Coronary artery (tissue), 2 donors: ENCODE measurements at regions not wholly inside any gene's neighbourhood (a gene's known extent, or its start where the extent isn't known, plus 50 kb on each side); places are given as distances from the start of the nearest gene placed in this dataset.

Experiments
- DNase-seq: peaks from one replicate; pipeline ENCODE4 v3.0.0-alpha.2; 2017; ENCODE audit warnings: low spot score
- H3K27ac ChIP-seq, 2 donors: fragments of 200-600 bp; sonication (generic); one replicate each; pipeline ENCODE4 v1.5.1; 2016 to 2019
- H3K4me3 ChIP-seq: fragments of 200-600 bp; sonication (generic); 2 replicates; pipeline ENCODE4 v1.5.1; 2016; ENCODE audit warnings: mild to moderate bottlenecking, moderate library complexity
- TF ChIP-seq, protein P1 (sequence below): fragments of 200-600 bp; sonication (generic); IDR thresholded peaks from one replicate; pipeline ENCODE4 v1.5.1; 2019; ENCODE audit warnings: antibody characterized with exemption

DNA sequence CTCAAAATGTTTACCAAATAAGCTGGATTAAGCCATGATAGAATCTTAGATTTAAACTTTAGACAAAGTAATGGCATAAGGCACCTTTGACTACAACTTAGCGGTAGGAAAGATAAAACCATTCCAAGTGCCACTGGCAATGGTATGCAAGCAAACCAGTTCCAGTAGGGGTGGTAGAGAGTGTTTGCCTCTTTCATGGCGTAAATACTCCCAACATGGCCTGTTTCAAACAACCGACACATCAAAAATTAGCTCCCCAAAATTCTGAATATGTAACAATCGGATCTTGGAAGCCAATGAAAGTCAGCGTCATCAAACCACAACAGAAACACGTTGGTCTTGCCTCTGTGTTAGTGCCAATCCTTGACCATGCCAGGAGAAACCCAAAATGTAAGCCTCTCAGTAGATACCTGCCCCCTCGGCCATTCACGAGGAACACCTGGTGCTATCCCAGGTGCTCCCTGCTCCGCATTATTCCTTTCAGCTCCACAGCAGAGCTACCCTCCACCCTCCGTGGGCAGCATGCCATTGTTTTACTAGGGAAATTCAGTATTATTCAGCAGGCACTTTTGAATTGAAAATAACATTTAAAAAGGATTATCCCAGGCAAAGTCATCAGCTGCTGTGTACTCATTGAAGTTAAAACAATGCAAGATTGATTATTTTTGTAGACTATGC, 307.8 kb upstream of the CDH11 start:
- H3K4me3 ChIP-seq, result no peak overlapping the region
- DNase-seq, result no peak
- H3K27ac ChIP-seq, result no peak overlapping the region
- TF ChIP-seq, protein P1, sequence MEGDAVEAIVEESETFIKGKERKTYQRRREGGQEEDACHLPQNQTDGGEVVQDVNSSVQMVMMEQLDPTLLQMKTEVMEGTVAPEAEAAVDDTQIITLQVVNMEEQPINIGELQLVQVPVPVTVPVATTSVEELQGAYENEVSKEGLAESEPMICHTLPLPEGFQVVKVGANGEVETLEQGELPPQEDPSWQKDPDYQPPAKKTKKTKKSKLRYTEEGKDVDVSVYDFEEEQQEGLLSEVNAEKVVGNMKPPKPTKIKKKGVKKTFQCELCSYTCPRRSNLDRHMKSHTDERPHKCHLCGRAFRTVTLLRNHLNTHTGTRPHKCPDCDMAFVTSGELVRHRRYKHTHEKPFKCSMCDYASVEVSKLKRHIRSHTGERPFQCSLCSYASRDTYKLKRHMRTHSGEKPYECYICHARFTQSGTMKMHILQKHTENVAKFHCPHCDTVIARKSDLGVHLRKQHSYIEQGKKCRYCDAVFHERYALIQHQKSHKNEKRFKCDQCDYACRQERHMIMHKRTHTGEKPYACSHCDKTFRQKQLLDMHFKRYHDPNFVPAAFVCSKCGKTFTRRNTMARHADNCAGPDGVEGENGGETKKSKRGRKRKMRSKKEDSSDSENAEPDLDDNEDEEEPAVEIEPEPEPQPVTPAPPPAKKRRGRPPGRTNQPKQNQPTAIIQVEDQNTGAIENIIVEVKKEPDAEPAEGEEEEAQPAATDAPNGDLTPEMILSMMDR, result no peak

DNA sequence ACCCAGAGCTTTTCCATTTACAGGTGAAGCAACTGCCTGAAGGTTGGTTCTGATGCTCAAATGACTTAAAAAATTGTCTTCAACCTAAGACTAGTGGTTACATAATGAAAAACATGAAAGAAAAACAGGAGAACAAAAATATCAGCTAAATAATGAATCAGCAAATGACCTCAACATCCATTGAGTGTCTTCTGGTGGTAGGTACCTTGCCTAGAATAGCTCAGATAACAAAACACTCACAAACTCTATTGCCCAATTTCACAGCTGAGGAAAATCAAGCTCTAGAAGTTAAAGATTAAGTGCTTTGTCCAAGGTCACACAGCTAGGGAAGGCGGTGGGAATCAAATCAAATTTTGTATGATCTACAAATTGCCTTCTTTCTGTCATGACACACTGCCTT, 304.6 kb upstream of the CDH11 start:
- H3K4me3 ChIP-seq, result no peak overlapping the region
- DNase-seq, result no peak
- TF ChIP-seq, protein P1, result no peak
- H3K27ac ChIP-seq, result no peak overlapping the region

DNA sequence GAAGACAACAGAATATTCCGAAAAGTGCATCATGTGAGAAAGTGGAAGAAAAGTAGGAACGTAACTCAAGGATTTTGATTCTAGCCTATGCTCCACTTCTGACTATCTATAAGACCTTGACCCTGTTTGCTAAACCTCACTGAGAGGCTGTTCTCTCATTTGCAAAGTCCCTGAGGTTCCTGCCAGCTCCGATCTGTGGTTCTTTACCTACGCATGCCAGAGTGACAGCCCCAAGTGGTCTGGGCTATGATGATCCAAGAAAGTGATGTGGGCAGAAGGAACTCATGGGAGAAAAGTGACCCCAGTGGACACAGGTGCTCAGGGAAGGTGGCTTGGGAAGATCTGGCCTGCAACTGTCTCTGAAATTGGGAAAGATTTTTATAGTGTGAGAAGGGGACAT, 301.1 kb upstream of the CDH11 start:
- no peak for DNase-seq
- no peak overlapping the region for H3K4me3 ChIP-seq
- no peak overlapping the region for H3K27ac ChIP-seq
- TF ChIP-seq, protein P1, result no peak

DNA sequence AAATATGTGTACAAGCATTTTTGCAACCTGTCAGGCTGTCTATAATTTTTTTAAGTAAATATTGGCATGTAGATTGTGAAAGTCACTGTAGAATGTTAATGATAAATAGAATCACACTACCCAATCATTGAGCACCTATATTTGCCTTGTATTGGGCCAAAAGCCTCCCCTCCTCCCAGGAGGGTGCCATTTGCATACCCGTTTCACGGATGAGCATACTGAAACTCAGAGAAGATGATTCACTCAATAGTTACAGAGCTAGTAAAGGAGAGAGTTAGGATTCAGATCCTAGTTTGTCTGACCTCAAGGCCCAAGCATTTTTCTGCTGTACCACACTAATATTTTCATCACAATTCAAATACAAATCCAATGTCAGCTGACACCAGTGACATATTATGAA, 299.7 kb upstream of the CDH11 start:
- no peak for DNase-seq
- H3K4me3 ChIP-seq, result no peak overlapping the region
- TF ChIP-seq, protein P1, result no peak
- H3K27ac ChIP-seq, result no peak overlapping the region

DNA sequence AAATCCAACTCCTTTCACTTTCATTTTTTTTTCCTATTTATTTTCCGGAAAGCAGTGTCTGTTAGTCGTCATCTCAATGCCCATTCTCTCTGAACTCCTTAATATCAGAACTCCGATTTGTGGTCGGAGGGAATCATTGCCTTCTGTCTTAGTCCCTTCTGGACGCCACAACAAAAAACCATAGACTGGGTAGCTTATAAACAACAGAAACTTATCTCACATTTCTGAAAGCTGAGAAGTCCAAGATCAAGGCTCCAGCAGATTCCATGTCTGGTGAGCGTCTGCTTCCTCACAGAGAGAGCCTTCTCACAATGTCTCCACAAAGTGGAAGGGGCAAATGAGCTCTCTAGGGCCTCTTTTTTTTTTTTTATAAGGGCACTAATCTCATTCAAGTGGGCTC, 296.6 kb upstream of the CDH11 start:
- DNase-seq, result no peak
- no peak overlapping the region for H3K4me3 ChIP-seq
- no peak overlapping the region for H3K27ac ChIP-seq
- TF ChIP-seq, protein P1, result no peak

DNA sequence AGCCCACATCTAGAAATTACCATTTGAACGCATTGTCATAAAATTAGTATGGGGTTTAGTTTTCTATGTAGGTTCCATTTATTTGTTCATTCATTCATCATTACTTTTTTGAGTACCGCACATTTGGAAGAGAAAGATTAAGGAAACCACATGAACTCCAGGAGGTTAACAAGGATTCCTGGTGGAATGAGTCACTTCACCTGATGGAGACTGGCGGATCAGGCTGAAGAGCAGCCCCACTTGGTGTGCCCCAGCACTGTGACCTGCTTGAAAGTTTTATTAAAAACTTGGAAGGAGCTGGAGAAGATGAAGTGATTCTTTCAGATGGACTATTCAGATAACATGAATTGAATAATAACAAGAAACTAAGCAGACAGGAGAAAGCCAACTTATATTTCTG, 293.6 kb upstream of the CDH11 start:
- no peak overlapping the region for H3K27ac ChIP-seq
- TF ChIP-seq, protein P1, result no peak
- H3K4me3 ChIP-seq, result no peak overlapping the region
- DNase-seq, result no peak

DNA sequence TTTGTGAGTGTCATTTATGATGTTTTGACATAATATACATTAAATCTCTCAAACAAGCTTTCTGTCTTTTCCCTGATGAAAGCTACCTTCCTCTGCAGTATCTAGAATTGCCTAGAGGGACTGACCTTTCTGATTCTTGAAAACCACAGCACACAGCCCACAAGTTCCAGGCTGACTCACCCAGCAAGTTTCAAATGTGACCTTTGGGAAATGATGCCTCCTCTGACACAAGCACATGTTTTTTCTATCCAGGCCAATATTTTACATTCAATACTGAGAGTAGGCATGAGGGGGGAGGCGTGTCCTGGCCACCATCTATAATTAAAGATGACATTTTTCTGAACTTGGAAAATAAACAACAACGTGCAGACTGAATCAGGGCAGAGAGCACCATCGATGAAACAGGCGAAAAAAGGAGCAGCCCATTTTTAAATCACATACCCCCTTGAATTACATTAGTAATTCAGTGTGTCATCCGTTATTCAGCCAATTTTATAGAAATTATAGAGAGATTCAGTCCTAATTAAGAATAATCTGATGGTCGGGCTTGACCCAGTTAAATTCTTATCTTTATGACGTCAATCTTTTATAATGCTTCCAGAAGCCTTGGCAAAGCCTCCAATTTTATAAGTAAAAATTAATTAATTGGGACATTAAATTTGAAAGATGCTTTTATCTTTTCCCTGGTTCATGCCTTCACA, 292.6 kb upstream of the CDH11 start:
- TF ChIP-seq, protein P1, result no peak
- Histone ChIP-seq H3K27ac (no peak overlapping the region), H3K4me3 (no peak overlapping the region)
- DNase-seq, result no peak
